ENCODE measurements at regions not wholly inside any gene's neighbourhood (a gene's known extent, or its start where the extent isn't known, plus 50 kb on each side); places are given as distances from the start of the nearest gene placed in this dataset.

DNA sequence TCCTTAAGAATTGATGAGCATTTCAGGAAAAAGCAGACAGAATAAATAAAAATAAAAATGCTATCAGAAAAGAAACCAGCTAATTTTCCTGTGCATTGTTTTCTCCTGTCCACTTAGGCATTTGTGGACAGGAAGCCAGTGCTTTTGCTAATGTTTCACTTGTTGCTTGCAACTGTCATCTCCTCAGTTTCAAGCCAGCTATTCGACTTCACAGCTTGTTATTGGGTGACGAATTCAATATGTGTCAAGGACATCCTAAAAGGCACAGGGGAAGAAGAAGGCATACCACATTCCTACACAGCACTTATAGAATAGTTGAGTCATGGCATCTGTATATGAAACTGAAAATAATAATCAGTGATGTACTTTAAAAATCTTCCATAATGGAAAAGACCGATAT is 530.6 kb upstream of the KIRREL3 start:
- DNase-seq (ENCODE audit: low read depth), result no peak

DNA sequence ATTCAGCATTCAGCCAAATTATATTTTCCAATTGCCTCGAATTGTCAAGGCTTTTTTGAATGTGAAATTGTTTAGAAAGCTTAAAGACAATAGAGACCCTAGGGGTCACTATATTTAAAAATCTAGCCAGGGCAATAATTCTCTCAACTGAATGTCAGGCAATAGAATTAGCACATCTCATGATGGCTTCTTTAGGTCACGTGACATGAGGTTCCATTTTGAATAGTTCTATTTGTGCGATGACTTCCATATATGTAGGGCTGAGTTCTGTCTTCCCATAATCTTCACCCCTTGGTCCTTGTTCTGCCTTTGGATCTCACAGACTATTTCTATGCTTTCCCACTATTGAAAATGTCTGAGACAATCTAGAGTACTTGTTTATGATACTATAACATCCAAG is 527.7 kb upstream of the KIRREL3 start:
- DNase-seq (ENCODE audit: low read depth), result no peak

DNA sequence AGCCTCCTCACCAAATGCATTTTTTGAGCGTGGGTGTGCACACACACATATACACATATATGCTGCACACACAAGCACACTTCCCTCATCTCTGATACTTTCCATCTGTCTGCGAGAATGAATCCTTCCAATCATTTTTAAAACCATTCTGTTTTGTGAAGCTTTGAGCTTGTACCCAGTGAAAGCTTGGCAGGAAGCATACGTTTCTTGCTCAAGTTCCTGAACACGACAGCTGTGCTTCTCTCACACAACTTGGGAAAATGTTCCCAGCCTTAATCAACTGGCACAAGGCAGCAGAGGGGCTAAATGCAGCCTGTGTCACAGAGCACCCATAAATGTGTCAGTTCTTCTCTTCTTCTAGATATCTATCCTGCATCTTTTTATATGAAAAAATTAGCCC is 524.0 kb upstream of the KIRREL3 start:
- DNase-seq (ENCODE audit: low read depth), result peak; percentile 3

DNA sequence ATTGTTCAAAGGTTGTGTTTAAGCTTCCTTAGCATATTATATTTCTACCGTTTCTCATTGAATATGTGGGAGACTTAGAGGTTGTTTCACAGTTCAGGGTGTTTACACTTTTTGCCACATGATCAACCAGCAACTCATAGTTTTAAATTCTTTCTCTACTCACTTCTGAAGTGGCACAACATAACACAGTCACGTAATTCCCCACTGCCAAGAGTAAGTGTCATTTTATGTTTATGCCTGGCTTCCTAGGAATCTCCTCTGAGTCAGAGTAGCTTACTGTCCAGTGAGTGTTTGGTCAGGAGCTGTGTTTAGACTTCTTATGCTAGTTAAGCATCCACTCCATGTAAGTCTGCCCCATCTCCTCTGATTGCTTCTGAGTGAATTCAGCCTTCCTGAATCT is 520.8 kb upstream of the KIRREL3 start:
- DNase-seq (ENCODE audit: low read depth), result peak; percentile 37

DNA sequence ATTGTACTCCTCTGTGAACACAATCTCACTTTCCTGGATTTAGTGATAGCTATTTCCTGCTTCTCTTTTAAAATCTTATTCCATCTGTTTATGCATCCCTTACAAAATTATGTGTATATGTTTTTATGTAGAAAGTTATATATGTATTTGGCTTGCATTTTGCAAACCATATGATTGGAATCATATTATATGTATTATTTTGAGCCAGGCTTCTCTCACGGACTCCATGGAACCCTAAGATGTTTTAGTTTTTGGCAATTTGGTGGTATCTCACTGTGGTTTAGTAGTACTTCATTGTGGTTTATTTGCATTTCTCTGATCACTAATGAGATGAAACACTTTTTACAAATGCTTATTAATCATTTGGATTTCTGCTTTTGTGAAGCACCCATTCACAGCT is 507.3 kb upstream of the KIRREL3 start:
- no peak for DNase-seq (ENCODE audit: low read depth)

DNA sequence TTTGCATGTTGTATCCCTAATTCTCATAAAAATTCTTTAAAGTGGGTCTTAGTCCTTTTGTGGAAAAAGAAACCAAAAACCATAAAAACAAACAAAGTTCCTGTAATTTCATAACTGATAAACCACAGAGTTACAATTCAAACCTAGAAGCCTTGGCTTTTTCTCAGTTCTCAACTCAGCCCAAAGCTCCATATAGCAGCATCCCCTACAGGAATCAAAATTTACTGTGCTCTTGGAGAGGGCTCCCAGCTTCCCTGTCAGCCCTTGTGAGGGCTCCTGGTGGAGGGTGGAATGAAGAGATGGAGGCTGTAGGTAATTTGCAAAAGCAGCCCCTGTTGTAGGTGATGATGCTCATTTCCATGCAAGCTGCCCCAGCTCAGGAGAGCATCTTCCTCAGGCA is 506.1 kb upstream of the KIRREL3 start:
- no peak for DNase-seq (ENCODE audit: low read depth)

DNA sequence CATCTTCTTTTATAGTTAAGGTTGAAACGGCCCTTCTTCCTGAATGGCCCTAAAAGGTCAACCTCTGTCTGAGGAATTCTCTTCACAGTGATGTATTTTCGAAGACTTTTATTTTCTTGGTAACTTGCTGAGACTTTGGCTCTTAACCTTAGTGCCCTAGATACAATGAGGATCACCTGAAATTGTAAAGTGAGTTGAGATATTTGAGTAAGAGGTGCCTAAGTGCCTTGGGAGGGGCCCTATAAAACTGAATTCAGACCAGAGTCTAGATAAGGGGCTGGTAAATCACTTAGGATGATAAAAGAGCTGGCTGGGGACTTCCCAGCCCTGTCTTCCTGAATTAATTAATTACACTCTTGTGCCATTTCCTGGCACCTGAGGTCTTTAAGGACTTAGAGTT is 505.6 kb upstream of the KIRREL3 start:
- DNase-seq (ENCODE audit: low read depth), result no peak

DNA sequence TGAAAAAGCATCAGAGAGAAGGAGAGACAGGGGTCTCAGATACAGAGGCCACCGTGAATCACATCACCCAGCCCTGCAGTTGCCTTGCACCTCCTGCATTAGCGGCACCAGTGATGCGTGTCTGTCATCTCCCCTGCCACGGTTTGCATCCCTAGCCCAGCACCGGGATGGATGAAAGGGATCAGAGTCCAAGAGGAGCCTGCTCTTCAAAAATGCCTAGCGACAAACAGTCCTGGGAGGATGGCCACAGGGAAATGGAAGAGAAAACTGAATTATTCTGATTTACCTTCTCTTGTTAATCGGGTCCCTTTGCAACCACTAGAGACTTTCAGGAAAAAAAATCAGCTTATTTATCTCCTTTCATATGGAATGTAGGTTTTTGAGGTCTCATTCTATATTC is 495.6 kb upstream of the KIRREL3 start:
- no peak for DNase-seq (ENCODE audit: low read depth)

DNA sequence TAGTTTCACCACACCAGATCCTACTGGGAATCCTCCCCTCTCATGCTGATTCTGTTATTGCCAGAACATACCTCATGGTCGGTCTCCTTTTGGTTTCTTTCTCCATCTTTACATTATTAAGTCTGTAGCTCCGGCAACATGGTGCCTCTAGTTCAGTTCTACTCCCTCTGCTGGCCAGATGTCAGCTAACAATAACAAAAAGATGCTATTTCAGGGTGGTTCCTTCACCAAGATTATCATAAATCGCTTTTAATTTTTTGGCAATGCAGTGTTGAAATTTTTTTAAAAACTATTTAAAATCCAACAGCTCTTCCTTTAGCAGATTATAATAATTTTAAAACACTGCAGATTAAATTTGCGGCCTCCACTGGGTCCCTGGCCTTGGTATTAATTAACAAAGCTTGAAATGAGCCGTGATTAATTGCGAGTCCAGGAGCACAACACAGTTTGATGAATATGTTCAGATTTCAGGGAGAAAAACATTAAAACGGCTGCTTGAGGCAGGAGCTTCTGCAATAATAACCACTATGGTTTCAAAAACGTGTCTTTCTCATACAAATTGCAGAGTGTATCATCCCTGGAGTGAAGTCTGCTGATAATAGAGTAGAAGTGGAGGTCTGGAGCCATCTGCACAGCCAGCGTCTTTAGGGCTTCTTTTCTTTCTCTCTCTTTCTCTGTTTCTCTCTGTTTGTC is 492.9 kb upstream of the KIRREL3 start:
- peak; percentile 28 for DNase-seq (ENCODE audit: low read depth)

DNA sequence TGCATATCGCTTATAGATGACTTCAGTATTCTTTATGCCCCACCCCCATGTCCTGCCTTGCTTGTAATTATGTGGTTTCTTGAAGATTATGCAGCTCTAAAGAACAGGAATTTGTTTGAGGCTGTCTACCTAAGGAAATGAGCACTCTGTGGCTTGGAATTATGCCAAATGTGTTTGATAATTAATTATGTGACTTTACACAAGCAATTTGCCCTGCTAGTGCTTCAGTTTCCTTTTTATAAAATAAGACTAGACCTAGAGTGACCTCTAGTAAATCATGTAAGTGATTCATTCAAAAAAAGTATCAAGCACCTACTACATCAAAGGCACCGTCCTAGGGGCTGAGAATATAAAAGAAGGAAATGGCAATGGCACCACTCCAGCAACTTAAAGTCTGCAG is 491.5 kb upstream of the KIRREL3 start:
- DNase-seq (ENCODE audit: low read depth), result no peak

DNA sequence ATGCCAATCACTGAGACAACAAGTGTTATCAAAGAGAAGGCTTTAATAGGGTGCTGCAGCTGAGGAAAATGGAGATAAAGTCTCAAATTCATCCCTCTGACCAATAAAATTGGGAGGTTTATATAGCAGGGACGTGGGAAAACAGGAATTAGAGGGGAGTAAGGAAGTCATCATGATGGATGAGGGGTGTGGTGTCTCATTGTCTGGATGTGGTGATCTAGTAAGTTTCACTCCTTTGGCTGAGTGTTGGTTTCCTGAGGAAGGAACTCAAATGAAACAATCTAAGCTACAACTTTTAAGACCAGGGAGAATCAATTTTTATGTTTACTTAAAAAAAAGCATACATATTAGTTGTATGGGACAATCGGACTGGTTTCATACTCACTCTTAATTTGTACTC is 491.0 kb upstream of the KIRREL3 start:
- DNase-seq (ENCODE audit: low read depth), result no peak

DNA sequence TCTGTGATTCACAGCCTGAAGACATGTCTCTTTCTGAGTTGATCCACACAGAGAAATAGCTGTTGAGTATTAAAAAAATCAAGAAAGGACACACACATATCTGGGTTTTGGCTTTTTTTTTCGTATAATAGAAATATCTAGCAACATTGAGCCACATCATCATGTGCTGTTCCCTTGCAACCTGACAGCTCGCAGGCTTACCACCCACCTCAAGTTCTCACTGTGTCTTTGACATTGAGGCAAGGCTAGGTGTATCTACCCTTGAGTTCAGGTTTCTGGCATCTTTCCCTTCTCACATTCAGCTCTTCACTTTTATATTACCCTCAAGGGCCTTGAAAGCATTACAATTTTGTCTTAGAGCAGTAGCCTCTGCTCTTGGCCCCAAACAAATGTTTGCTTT is 490.3 kb upstream of the KIRREL3 start:
- DNase-seq (ENCODE audit: low read depth), result no peak

DNA sequence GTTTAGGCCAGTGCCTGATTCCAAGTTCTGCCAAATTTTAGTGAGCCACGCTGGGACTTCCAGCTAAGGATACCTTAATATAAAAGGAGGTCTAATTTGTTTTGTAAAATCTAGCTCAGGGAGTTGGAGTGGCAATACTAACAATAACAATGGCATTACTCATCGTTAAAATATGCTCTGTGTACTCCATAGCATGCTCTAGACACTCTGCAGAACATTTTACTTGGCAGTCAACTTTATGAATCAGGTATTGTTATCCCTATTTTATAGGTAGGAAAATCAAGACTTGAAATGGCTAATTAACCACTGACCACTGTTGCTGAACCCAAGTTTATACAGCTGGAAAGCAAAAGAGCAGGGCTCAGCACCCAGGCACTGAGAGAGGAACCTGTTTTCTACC is 485.0 kb upstream of the KIRREL3 start:
- DNase-seq (ENCODE audit: low read depth), result no peak

DNA sequence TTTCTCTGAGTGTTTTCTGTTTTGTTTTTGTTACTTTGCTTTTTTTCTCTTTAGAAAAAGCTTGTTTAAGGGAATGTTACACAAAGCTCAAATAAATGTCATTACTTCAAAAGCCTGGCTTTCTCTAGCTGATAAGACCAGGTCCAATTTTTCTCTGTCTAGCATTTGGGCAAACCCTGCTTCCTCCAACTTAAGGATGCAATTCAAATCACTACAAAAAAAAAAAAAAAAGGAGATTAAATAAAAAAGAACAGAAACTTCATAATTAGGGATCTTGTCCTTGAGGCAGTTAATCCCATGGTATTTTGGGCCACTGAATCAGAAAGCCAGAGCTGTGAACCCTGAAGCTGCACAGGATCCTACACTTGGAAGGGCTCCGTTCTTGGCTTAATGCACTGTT is 480.8 kb upstream of the KIRREL3 start:
- no peak for DNase-seq (ENCODE audit: low read depth)

DNA sequence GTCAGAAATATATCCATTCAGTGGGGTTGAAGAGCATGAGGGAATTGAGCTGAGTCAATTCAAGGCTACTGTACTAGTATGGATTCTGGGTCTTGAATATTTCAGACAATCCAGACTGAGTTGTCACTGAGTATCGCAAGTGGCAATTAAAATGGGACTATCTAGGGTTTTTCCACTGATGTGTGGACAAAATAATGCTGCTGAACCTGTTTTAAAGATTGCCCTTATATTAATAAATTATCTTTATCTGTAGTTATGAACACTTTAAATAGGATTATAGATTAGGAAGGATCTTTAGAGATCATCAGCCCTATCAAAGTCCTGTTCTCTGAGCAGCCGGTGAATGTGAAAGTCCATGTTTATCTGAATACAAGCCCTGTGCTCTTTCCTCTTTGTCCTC is 478.3 kb upstream of the KIRREL3 start:
- DNase-seq (ENCODE audit: low read depth), result no peak

DNA sequence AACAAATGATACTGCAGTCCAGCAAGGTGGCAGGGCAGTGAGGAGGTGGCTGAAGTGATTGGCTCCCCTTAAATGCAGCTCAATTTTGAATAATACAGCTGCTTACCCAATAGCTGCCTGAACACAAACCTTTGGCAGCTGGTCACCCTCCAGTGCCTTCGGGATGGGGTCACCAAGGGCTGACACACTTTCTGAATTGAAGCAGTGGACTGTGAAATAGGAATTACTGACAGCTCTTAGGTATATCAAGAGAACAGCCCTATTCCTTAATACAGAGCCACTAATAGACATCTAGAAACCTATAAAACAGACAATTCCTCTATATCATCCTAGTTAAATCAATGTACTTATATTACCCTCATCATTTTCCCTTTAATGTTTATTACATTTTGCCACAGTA is 474.2 kb upstream of the KIRREL3 start:
- no peak for DNase-seq (ENCODE audit: low read depth)

DNA sequence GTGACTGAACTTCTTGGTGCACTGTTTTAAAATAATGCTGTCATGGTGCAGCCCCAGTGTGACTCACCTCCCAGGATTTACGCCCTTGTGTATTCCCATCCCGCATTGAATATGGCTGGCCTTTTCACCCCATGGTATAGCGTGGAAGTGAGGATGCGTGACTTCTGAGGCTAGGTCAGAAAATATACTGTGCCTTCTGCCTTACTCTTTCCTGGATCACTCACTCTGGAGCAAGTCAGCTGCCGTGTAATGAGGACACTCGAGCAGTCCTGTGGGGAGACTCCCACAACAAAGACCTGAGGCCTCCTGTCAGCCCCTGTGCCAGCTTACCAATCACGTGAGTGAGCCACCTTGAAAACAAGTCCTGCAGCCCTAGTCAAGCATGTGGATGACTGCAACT is 471.9 kb upstream of the KIRREL3 start:
- DNase-seq (ENCODE audit: low read depth), result no peak

DNA sequence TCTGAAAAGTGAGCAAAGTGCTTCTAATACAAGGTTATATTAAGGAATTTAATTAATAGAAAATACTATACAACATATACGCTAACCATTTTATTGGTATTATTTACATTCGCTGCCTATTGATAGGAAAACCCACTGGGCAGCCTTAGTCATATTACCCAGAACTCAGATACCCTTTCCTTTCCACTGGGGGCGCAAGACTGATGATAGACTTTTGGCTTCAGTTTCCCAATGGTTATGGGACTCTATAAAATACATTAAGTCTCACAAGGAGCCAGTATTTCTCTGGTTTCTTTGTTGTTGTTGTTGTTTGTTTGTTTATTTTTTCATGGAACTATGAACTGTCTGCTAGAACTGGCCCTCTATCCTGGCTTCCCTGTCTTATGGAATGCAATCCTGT is 471.1 kb upstream of the KIRREL3 start:
- no peak for DNase-seq (ENCODE audit: low read depth)

DNA sequence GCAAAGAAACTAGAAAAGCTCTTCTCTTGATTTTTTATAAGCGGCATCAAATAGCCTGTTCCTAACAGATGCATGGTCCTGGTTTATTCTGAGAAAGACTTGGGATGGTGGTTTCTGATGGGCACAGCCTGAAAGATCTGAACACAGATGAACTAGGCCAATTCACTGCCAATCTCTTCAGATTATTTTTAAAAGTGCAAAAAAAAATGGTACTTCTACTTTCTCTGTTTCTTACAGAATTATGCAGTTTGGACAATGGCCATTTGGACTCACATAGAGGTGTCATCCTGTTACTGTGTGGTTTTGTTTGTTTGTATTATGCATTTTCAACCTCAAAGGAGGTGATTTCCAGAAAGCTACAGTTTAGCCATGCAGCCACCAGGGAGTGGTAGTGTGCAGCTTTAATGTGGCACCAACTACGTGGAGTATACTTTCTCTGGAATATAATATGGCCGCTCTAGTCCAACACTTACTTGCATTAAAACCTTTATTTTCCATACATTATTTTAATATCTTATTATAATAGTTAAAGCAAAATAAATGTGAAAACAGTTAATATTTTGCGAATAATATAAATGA is 469.8 kb upstream of the KIRREL3 start:
- peak; percentile 5 for DNase-seq (ENCODE audit: low read depth)

DNA sequence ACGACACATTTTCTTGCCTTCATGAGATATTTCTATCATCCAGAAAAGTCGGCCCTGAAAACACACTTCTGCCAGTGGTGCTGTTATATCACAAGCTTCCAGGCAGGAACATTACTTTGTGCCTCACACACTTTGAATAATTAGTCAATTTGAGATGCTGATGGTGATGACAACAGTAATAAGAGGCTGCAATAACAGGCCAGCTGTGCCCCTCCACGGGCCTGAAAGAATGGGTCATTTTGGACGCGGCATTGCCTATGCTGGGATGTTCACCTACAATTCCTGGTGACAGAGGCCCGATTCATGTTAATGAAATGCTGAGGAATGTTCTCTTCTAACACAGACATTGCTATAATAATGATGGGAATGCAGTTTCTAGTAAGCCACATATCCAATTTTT is 463.8 kb upstream of the KIRREL3 start:
- DNase-seq (ENCODE audit: low read depth), result no peak

DNA sequence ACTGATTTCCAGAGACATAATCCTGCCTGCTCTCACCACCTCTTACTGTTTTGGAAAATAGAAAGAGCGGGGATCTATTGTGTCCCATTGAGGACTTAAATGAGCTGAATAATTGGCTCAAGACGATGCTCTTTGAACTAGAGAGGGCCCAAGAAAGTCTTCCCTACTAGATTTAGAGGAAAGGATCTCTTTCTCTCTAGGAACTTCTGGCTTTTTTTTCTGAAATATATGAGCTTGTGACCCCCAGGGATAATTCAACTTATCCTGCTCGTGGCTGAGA is 461.4 kb upstream of the KIRREL3 start:
- DNase-seq (ENCODE audit: low read depth), result no peak

DNA sequence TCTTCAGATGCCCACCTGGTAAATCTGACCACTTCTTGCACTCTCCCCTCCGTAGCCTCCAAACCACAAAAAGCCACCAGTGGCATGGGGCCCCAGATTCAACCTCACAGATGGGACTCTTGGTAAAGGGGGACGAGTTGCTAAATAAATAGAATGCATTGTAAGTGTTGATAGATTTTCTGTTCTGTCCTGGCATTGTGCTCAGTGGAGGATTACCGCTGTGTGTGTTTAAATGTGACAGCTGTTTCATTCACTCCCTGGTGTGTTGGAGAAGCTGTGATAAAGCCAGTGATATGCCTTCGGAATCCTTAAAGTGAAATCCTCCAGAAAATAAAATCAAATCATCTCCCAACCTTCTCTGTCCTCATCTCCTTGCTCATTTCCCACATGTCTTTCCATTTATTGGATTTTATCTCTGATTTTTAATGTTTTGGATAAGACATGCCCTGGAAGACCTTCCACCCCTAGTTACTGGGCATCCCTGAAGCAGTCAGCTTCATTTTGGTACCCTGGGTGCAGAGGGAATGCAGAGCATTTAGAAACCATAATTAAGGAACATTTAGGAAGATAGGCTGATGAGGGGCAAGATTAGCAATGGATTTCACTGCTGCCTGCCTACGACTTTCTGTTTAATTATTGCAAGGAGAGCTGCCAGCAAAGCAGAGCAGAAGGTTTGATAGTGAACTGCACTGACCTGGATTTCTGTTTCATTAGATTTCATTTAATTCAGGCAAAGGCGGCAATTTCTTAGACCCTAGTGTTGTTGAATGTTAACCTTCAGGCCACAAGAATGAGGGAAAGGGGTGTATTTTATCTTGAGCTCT is 460.9 kb upstream of the KIRREL3 start:
- DNase-seq (ENCODE audit: low read depth), result peak; percentile 2

DNA sequence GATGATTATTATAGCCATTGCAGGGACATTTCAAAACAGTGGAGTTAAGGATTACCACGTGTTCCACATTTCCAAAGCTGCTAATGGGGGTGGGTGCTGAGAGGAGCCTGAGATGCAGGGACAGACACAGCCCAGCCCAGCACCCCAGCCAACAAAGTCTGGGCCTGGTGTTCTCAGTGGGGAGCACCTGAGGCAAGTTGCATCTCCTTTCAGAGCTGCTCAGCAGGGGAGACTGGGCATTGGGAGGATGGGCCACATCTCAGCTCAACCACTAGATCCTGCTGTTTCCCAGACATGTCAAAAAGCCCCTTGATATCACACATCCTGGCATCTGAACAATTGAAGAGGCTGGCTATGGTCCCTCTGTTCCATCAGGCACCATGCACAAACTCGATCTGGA is 458.0 kb upstream of the KIRREL3 start:
- DNase-seq (ENCODE audit: low read depth), result no peak
